SHP77 treated with DMSO at 0.1 percent for 48 hours (cell line): ENCODE measurements at regions not wholly inside any gene's neighbourhood (a gene's known extent, or its start where the extent isn't known, plus 50 kb on each side); places are given as distances from the start of the nearest gene placed in this dataset.
"Not testable (repeated sequence)": the region's sequence is repeated elsewhere in the genome, so short reads cannot be mapped to it uniquely, and the experiment has no call there.

ENCODE experiments used
- DNase-seq: peaks from one replicate; lab custom pipeline; 2025; lab: John Stamatoyannopoulos, UW

GRCh38 chr2:16461672-16462071 lies 204.0 kb downstream of the CYRIA start:
- no peak for DNase-seq

- DNase-seq: no peak
Observed at GRCh38 chr2:16459606-16460005, 206.0 kb downstream of the CYRIA start.

- no peak for DNase-seq
Observed at GRCh38 chr2:16454621-16455020, 211.0 kb downstream of the CYRIA start.

- DNase-seq: no peak
Observed at GRCh38 chr2:16452123-16452522, 213.5 kb downstream of the CYRIA start.

GRCh38 chr2:16446706-16447105 lies 218.9 kb downstream of the CYRIA start:
- no peak for DNase-seq

- no peak for DNase-seq
Observed at GRCh38 chr2:16442971-16443370, 222.7 kb downstream of the CYRIA start.

GRCh38 chr2:16441431-16441830 lies 224.2 kb downstream of the CYRIA start:
- no peak for DNase-seq

GRCh38 chr2:16440898-16441297 lies 224.7 kb downstream of the CYRIA start:
- DNase-seq: no peak

- DNase-seq: no peak
Observed at GRCh38 chr2:16438613-16439321, 226.9 kb downstream of the CYRIA start.

GRCh38 chr2:16437189-16437588 lies 228.4 kb downstream of the CYRIA start:
- no peak for DNase-seq

- no peak for DNase-seq
Observed at GRCh38 chr2:16434393-16434792, 231.2 kb downstream of the CYRIA start.

GRCh38 chr2:16430846-16431245 lies 234.8 kb downstream of the CYRIA start:
- DNase-seq: no peak

- DNase-seq: no peak
Observed at GRCh38 chr2:16429431-16430145, 236.0 kb downstream of the CYRIA start.

GRCh38 chr2:16429002-16429401 lies 236.6 kb downstream of the CYRIA start:
- no peak for DNase-seq

GRCh38 chr2:16425462-16426336 lies 239.9 kb downstream of the CYRIA start:
- no peak for DNase-seq

GRCh38 chr2:16420421-16420820 lies 245.2 kb downstream of the CYRIA start:
- DNase-seq: no peak

- no peak for DNase-seq
Observed at GRCh38 chr2:16417726-16418125, 247.9 kb downstream of the CYRIA start.

GRCh38 chr2:16416651-16417050 lies 249.0 kb downstream of the CYRIA start:
- no peak for DNase-seq

- not testable (repeated sequence) for DNase-seq
Observed at GRCh38 chr2:16415861-16416260, 249.8 kb downstream of the CYRIA start.

- no peak for DNase-seq
Observed at GRCh38 chr2:16413947-16414346, 251.7 kb downstream of the CYRIA start.

- DNase-seq: no peak
Observed at GRCh38 chr2:16413285-16413684, 252.3 kb downstream of the CYRIA start.

- DNase-seq: no peak
Observed at GRCh38 chr2:16412321-16413030, 253.2 kb downstream of the CYRIA start.
